ENCODE measurements at regions not wholly inside any gene's neighbourhood (a gene's known extent, or its start where the extent isn't known, plus 50 kb on each side); places are given as distances from the start of the nearest gene placed in this dataset.
"Not testable (repeated sequence)": the region's sequence is repeated elsewhere in the genome, so short reads cannot be mapped to it uniquely, and the experiment has no call there.

GRCh38 chr16:63785170-63785569 is 1336.7 kb downstream of the CDH11 start:
- intact Hi-C loops (cut with DNase I; ENCODE audit: low total_unique reads) = no loop called here
- no peak for DNase-seq
- no peaks in the 10 kb centered on the region for H3K36me3 ChIP-seq
- no peak for TF ChIP-seq CTCF (IDR thresholded peaks at IDR 0.05)
- TF ChIP-seq POLR2A (IDR thresholded peaks at IDR 0.05) = no peak
- no peaks in the 10 kb centered on the region for H3K4me1 ChIP-seq
- no peaks in the 10 kb centered on the region for H3K27me3 ChIP-seq
- H3K9me3 ChIP-seq = no peaks in the 10 kb centered on the region
- H3K4me3 ChIP-seq = no peak overlapping the region
- no peak overlapping the region for H3K27ac ChIP-seq

- Histone ChIP-seq H3K36me3 (no peaks in the 10 kb centered on the region), H3K9me3 (no peaks in the 10 kb centered on the region), H3K4me3 (no peak overlapping the region), H3K27me3 (no peaks in the 10 kb centered on the region), H3K27ac (no peak overlapping the region), H3K4me1 (no peaks in the 10 kb centered on the region)
- intact Hi-C loops (cut with DNase I; ENCODE audit: low total_unique reads) = no loop called here
- no peak for TF ChIP-seq POLR2A (IDR thresholded peaks at IDR 0.05)
- TF ChIP-seq CTCF (IDR thresholded peaks at IDR 0.05) = no peak
- no peak for DNase-seq
Measured at GRCh38 chr16:63776437-63776836, 1345.4 kb downstream of the CDH11 start.

- H3K36me3 ChIP-seq = no peaks in the 10 kb centered on the region
- intact Hi-C loops (cut with DNase I; ENCODE audit: low total_unique reads) = no loop called here
- no peak overlapping the region for H3K27ac ChIP-seq
- no peak for DNase-seq
- no peak for TF ChIP-seq CTCF (IDR thresholded peaks at IDR 0.05)
- TF ChIP-seq POLR2A (IDR thresholded peaks at IDR 0.05) = no peak
- no peaks in the 10 kb centered on the region for H3K4me1 ChIP-seq
- H3K27me3 ChIP-seq = no peaks in the 10 kb centered on the region
- H3K9me3 ChIP-seq = no peaks in the 10 kb centered on the region
- no peak overlapping the region for H3K4me3 ChIP-seq
Measured at GRCh38 chr16:63776034-63776433, 1345.8 kb downstream of the CDH11 start.

GRCh38 chr16:63774302-63774701 is 1347.6 kb downstream of the CDH11 start:
- H3K36me3 ChIP-seq = no peaks in the 10 kb centered on the region
- no peak for DNase-seq
- no peak for TF ChIP-seq POLR2A (IDR thresholded peaks at IDR 0.05)
- TF ChIP-seq CTCF (IDR thresholded peaks at IDR 0.05) = no peak
- H3K4me3 ChIP-seq = no peak overlapping the region
- H3K27me3 ChIP-seq = no peaks in the 10 kb centered on the region
- H3K27ac ChIP-seq = no peak overlapping the region
- intact Hi-C loops (cut with DNase I; ENCODE audit: low total_unique reads) = no loop called here
- H3K4me1 ChIP-seq = no peaks in the 10 kb centered on the region
- no peaks in the 10 kb centered on the region for H3K9me3 ChIP-seq

- no peaks in the 10 kb centered on the region for H3K36me3 ChIP-seq
- H3K4me3 ChIP-seq = no peak overlapping the region
- no peaks in the 10 kb centered on the region for H3K27me3 ChIP-seq
- DNase-seq = no peak
- no peak overlapping the region for H3K27ac ChIP-seq
- intact Hi-C loops (cut with DNase I; ENCODE audit: low total_unique reads) = no loop called here
- H3K9me3 ChIP-seq = no peaks in the 10 kb centered on the region
- TF ChIP-seq POLR2A (IDR thresholded peaks at IDR 0.05) (no peak), CTCF (IDR thresholded peaks at IDR 0.05) (no peak)
- no peaks in the 10 kb centered on the region for H3K4me1 ChIP-seq
Measured at GRCh38 chr16:63769211-63769610, 1352.7 kb downstream of the CDH11 start.

GRCh38 chr16:63760246-63760645 is 1361.6 kb downstream of the CDH11 start:
- intact Hi-C loops (cut with DNase I; ENCODE audit: low total_unique reads); H3K27me3 ChIP-seq; H3K27ac ChIP-seq; H3K4me3 ChIP-seq; H3K4me1 ChIP-seq; H3K36me3 ChIP-seq; DNase-seq; H3K9me3 ChIP-seq: not testable (repeated sequence)

Data from uterus (tissue), 3 donors.